Ishikawa (cell line): ENCODE measurements at regions not wholly inside any gene's neighbourhood (a gene's known extent, or its start where the extent isn't known, plus 50 kb on each side); places are given as distances from the start of the nearest gene placed in this dataset.

Experiments
- CEBPB ChIP-seq: IDR thresholded peaks from 2 replicates; pipeline ENCODE4 v1.6.1; 2012
- CREB1 ChIP-seq: IDR thresholded peaks from 2 replicates; pipeline ENCODE4 v1.6.1; 2012; ENCODE audit warnings: low read depth
- EGR1 ChIP-seq: IDR thresholded peaks from 2 replicates; pipeline ENCODE4 v1.6.1; 2012
- EP300 ChIP-seq: IDR thresholded peaks from 2 replicates; pipeline ENCODE4 v1.6.1; 2012; ENCODE audit warnings: borderline replicate concordance
- FOXM1 ChIP-seq: IDR thresholded peaks from 2 replicates; pipeline ENCODE4 v1.6.1; 2012; ENCODE audit warnings: low read depth, borderline replicate concordance
- NFIC ChIP-seq: IDR thresholded peaks from 2 replicates; pipeline ENCODE4 v1.6.1; 2012
- RAD21 ChIP-seq: IDR thresholded peaks from 2 replicates; pipeline ENCODE4 v1.6.1; 2012; ENCODE audit warnings: low read depth
- TAF1 ChIP-seq: IDR thresholded peaks from 2 replicates; pipeline ENCODE4 v1.6.1; 2012; ENCODE audit warnings: low read depth, mild to moderate bottlenecking
- TCF12 ChIP-seq: IDR thresholded peaks from 2 replicates; pipeline ENCODE4 v1.6.1; 2012; ENCODE audit warnings: low read depth
- TEAD4 ChIP-seq: IDR thresholded peaks from 2 replicates; pipeline ENCODE4 v1.6.1; 2012
- YY1 ChIP-seq: IDR thresholded peaks from 2 replicates; pipeline ENCODE4 v1.6.1; 2012; ENCODE audit warnings: low read depth
- ZBTB7A ChIP-seq: IDR thresholded peaks from 2 replicates; pipeline ENCODE4 v1.6.1; 2012; ENCODE audit warnings: low read depth
- TF ChIP-seq, protein P1 (sequence below): IDR thresholded peaks from 2 replicates; pipeline ENCODE4 v1.6.1; 2012; ENCODE audit warnings: low read depth, mild to moderate bottlenecking
- TF ChIP-seq, protein P2 (sequence below): IDR thresholded peaks from 2 replicates; pipeline ENCODE4 v1.6.1; 2012
- TF ChIP-seq, protein P3 (sequence below): IDR thresholded peaks from 2 replicates; pipeline ENCODE4 v1.6.1; 2012

DNA sequence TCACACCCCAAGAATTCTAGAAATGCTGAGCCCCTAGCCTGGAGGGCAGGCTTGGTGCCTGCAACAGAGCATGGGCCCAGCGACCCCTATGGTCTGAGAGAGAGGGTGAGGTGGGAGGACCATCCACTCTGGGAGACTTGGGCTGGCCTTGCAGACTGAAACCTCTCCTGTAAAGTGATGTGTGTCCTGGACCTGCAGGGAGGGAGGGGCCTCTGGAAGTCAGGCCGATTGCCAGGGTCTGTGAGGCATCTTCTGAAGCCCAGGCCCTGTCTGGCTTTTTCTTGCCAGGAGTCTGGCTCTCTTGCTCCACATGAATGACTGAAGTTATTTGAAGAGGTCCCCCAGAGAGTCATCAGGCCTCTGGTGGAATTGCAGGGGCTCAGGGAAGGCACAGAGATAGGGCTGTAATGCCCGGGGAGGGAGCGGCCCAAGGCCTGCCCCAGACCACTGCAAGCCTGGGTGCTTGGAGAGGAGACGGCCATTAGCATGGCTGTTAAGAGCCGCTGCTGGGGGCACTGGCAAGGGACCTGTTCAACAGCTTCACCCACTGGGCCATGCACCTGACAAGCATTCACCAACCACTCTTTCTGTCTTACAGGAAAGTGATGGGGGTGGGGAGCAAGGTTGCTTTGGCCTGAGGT lies 56.0 kb upstream of the CHRNA7 start:
- TF ChIP-seq TEAD4 = no peak
- TF ChIP-seq TCF12 = no peak

DNA sequence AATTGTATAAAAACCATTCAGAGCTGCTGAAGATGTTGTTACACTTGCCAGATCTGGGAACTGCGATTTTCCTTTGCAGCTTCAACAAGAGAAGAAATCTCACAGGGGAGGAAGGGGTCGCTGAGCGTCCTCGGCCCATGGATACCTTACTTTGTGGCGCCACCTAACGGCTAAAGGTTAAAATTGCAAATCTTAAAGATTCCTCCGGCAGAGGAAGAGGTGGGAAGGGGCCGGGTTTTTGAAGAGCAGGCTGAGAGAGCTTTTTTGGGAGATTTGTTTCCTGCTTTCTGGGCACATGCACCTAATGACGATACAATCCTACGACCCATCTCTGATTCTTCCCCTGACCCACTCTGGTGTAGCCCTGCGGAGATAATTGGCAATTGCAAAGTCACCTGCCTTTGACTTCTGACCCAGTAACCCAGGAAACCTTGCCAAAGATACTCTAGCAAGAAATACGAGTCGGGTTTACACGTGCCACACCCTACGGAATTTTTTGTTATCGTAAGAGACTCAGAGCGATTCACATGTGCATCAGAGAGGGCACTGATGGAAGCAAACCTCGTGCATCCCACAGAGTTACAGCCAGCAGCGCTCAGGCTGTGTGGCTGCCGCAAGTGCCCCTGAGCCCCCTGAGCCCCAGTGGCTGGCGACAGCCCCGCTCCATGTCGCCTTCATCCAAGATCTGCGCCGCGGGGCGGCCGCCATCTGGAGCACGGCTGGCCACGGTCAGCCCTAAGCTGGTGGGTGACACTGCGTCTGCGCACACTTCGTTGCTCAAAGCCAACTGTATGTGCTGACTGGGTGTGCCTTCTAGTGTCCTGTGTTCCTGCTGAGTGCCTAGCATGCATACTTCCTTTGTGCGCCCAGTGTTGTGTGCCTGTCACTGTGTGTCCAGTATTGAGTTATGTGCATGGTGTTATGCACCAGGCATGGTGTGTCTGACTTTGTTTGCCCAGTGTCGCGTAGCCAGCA lies 55.2 kb upstream of the CHRNA7 start:
- TF ChIP-seq NFIC (no peak), CEBPB (no peak), CREB1 (no peak), RAD21 (peak; percentile 67)
- TF ChIP-seq, protein P1, sequence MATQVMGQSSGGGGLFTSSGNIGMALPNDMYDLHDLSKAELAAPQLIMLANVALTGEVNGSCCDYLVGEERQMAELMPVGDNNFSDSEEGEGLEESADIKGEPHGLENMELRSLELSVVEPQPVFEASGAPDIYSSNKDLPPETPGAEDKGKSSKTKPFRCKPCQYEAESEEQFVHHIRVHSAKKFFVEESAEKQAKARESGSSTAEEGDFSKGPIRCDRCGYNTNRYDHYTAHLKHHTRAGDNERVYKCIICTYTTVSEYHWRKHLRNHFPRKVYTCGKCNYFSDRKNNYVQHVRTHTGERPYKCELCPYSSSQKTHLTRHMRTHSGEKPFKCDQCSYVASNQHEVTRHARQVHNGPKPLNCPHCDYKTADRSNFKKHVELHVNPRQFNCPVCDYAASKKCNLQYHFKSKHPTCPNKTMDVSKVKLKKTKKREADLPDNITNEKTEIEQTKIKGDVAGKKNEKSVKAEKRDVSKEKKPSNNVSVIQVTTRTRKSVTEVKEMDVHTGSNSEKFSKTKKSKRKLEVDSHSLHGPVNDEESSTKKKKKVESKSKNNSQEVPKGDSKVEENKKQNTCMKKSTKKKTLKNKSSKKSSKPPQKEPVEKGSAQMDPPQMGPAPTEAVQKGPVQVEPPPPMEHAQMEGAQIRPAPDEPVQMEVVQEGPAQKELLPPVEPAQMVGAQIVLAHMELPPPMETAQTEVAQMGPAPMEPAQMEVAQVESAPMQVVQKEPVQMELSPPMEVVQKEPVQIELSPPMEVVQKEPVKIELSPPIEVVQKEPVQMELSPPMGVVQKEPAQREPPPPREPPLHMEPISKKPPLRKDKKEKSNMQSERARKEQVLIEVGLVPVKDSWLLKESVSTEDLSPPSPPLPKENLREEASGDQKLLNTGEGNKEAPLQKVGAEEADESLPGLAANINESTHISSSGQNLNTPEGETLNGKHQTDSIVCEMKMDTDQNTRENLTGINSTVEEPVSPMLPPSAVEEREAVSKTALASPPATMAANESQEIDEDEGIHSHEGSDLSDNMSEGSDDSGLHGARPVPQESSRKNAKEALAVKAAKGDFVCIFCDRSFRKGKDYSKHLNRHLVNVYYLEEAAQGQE = no peak

DNA sequence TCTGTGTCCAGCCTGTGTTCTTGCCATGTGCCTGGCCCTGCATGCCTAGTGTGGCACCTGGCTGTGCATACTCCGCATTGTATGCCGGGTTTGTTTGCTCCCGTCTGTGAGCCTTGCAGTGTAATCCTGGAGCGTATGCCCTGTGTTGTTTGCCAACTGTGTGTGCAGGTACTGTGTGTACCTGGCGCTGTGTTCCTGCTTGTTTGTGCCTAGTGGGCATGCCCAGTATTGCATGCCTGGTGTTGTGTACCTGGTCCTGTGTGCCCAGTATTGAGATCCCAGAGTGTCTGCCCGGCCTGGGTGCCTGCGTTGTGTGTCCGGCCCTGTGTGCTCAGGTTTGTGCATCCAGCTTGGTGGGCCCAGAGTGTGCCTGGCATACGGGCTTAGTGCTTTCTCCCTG lies 54.5 kb upstream of the CHRNA7 start:
- TF ChIP-seq, protein P2, sequence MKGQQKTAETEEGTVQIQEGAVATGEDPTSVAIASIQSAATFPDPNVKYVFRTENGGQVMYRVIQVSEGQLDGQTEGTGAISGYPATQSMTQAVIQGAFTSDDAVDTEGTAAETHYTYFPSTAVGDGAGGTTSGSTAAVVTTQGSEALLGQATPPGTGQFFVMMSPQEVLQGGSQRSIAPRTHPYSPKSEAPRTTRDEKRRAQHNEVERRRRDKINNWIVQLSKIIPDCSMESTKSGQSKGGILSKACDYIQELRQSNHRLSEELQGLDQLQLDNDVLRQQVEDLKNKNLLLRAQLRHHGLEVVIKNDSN = no peak
- TF ChIP-seq, protein P1 = no peak
- TF ChIP-seq TCF12 (no peak), CREB1 (no peak), YY1 (no peak), TAF1 (no peak), FOXM1 (no peak), EP300 (no peak), EGR1 (no peak), ZBTB7A (no peak), RAD21 (no peak)
- TF ChIP-seq, protein P3, sequence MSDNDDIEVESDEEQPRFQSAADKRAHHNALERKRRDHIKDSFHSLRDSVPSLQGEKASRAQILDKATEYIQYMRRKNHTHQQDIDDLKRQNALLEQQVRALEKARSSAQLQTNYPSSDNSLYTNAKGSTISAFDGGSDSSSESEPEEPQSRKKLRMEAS = no peak

DNA sequence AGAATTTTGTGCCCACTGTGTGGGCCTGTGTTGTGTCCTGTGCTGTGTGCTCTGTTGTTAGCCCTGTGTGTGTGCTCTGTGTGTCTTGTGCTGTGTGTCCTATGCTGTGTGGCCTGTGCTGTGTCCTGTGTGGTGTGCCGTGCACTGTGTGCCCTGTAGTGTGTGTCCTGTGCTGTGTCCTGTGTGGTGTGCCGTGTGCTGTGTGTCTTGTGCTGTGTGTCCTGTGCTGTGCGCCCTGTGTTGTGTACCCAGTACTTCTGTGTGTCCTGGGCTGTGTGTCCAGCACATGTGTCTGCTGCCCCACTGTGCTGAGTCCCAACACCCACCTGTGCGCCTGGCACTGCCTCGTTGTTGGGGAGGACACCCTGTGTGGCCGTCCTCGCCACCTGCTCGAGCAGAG lies 53.2 kb upstream of the CHRNA7 start:
- TF ChIP-seq EP300 (no peak), RAD21 (no peak)

DNA sequence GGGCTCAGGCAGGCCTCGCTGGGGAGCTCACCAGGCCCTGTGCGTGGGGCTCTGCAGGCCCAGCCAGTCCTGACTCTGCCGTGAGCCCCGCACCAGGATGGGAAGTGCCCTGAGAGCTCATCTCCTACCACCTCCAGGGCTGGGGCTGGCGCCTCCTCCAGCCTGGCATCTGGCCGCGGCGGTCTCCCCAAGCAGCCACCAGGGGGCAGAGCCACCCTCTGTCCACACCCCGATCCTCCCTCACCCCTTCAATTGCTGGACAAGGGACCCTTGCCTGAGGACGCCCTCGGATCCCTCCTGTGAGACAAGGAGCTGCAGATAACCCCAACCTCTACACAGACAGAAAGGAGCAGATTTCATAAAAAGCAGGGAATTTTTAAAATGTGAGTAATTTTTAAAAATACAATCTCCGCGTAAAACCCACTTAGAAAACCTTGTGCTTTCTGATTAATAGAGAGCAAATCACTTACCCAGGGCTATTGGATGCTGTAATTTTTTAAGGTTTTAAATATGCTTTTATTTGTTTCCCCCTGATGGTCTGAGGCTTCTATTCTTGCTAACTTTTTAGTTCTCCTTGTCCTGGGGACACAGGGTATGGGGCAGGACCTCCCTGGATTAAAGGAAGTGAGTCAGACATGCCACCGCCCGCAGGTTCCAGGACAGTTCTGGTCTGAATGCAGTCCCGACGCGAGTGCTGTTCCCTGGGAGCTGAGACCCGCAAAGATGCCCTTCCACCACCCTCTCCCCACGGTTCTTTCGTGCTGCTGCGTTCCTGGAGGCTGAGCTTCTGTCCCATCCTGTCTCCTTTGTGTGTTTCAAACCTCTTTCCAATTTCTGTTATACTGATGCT lies 52.3 kb upstream of the CHRNA7 start:
- TF ChIP-seq RAD21 (peak; percentile 70), TEAD4 (no peak), TAF1 (no peak)
